A549 (cell line): ENCODE measurements at regions not wholly inside any gene's neighbourhood (a gene's known extent, or its start where the extent isn't known, plus 50 kb on each side); places are given as distances from the start of the nearest gene placed in this dataset.

Source experiments
- ATAC-seq, 2 experiments: fragments of 200-7000 bp in 1 of 2; fragments of >200 bp in 1 of 2; cut with Nextera tagmentation in 1 of 2; cut with Tn5 transposase in 1 of 2; 3 replicates each; pipeline versions ENCODE4 v1.8.0 to v1.9.1; 2018 to 2020; ENCODE audit warnings: mild to moderate bottlenecking in 1 of 2, moderate library complexity in 1 of 2
- CTCF ChIA-PET: fragments of 300-600 bp; sonication (Branson Sonifier 250); formaldehyde crosslinking; extraction: SDS; loops from one replicate; lab custom pipeline; 2021; ENCODE audit warnings: antibody characterized with exemption, inconsistent platforms; lab: Yijun Ruan, JAX
- POLR2A ChIA-PET: fragments of 350-600 bp; formaldehyde crosslinking; extraction: SDS; loops from one replicate; lab custom pipeline; 2021; ENCODE audit warnings: antibody characterized with exemption, inconsistent platforms; lab: Yijun Ruan, JAX
- DNase-seq, 2 experiments: peaks; one replicate each; pipeline versions ENCODE4 v3.0.0 to v3.0.0-alpha.2; 2011 to 2016; ENCODE audit warnings: low read depth in 1 of 2, low spot score in 1 of 2
- FAIRE-seq: peaks from 2 replicates; lab custom pipeline; 2011; peaks lifted over from hg19 to GRCh38; lab: Jason Lieb, UNC
- H3K27ac ChIP-seq, 2 experiments: fragments of >200 bp; sonication (Bioruptor Twin); formaldehyde crosslinking; 3 replicates each; pipeline ENCODE4 v1.5.1; 2016 to 2017
- H3K4me1 ChIP-seq: fragments of >200 bp; sonication (Bioruptor Twin); formaldehyde crosslinking; 3 replicates; pipeline ENCODE4 v1.6.1; 2016
- H3K4me2 ChIP-seq: fragments of >200 bp; sonication (Bioruptor Twin); formaldehyde crosslinking; 3 replicates; pipeline ENCODE4 v1.6.1; 2016
- H3K4me3 ChIP-seq: fragments of >200 bp; sonication (Bioruptor Twin); formaldehyde crosslinking; 3 replicates; pipeline ENCODE4 v1.5.1; 2016
- H3K9me3 ChIP-seq: fragments of >200 bp; sonication (Bioruptor Twin); formaldehyde crosslinking; 3 replicates; pipeline ENCODE4 v1.6.1; 2016
- BHLHE40 ChIP-seq: IDR thresholded peaks from 2 replicates; pipeline ENCODE4 v1.6.1; 2012; ENCODE audit warnings: low read depth, low read length, inconsistent platforms
- CBX8 ChIP-seq: fragments of 200-600 bp; sonication (generic); IDR thresholded peaks from 2 replicates; pipeline ENCODE4 v1.6.1; 2016
- CHD2 ChIP-seq: fragments of 150-350 bp; IDR thresholded peaks from 2 replicates; pipeline ENCODE4 v1.6.1; 2014; ENCODE audit warnings: low read length; ENCODE audit not compliant: partially characterized antibody
- CHD4 ChIP-seq: fragments of 200-600 bp; sonication (generic); IDR thresholded peaks from 2 replicates; pipeline ENCODE4 v1.6.1; 2016; ENCODE audit warnings: antibody characterized with exemption, mild to moderate bottlenecking, borderline replicate concordance
- EHF ChIP-seq: fragments of 250-450 bp; sonication (Bioruptor Pico); IDR thresholded peaks from 2 replicates; pipeline ENCODE4 v1.5.0; 2020; ENCODE audit warnings: mild to moderate bottlenecking
- ESRRA ChIP-seq: fragments of 150-350 bp; IDR thresholded peaks from 2 replicates; pipeline ENCODE4 v1.6.1; 2014; ENCODE audit warnings: mild to moderate bottlenecking, low read length, borderline replicate concordance
- FOSB ChIP-seq: fragments of 250-450 bp; sonication (Bioruptor Pico); IDR thresholded peaks from 2 replicates; pipeline ENCODE4 v1.5.0; 2020; ENCODE audit warnings: mild to moderate bottlenecking, moderate library complexity
- HEYL ChIP-seq: fragments of 250-450 bp; sonication (Bioruptor Pico); IDR thresholded peaks from 2 replicates; pipeline ENCODE4 v1.8.0; 2021; ENCODE audit warnings: mild to moderate bottlenecking, moderate library complexity
- NFE2L2 ChIP-seq: fragments of 150-350 bp; conservative IDR thresholded peaks from 2 replicates; pipeline ENCODE4 v1.6.1; 2014; ENCODE audit warnings: low read length
- PHF8 ChIP-seq: fragments of 200-600 bp; sonication (generic); IDR thresholded peaks from 2 replicates; pipeline ENCODE4 v1.6.1; 2016; ENCODE audit warnings: low read depth, mild to moderate bottlenecking, antibody characterized with exemption, moderate library complexity, borderline replicate concordance
- RCOR1 ChIP-seq: fragments of 150-350 bp; IDR thresholded peaks from 2 replicates; pipeline ENCODE4 v1.6.1; 2014; ENCODE audit warnings: antibody characterized with exemption, low read length, low read depth
- RFX5 ChIP-seq: fragments of 450-650 bp; IDR thresholded peaks from 2 replicates; pipeline ENCODE4 v1.7.1; 2014; ENCODE audit warnings: antibody characterized with exemption, mild to moderate bottlenecking, moderate library complexity
- TFCP2L1 ChIP-seq: fragments of 250-450 bp; sonication (Bioruptor Pico); IDR thresholded peaks from 2 replicates; pipeline ENCODE4 v1.5.0; 2021; ENCODE audit warnings: mild to moderate bottlenecking
- TP53 ChIP-seq: fragments of 250-450 bp; sonication (Bioruptor Pico); IDR thresholded peaks from 2 replicates; pipeline ENCODE4 v1.5.0; 2021; ENCODE audit warnings: mild to moderate bottlenecking, moderate library complexity
- ZC3H11A ChIP-seq: fragments of 450-650 bp; IDR thresholded peaks from 2 replicates; pipeline ENCODE4 v1.6.1; 2014; ENCODE audit warnings: antibody characterized with exemption, mild to moderate bottlenecking
- ZNF302 ChIP-seq: fragments of 250-450 bp; sonication (Bioruptor Pico); IDR thresholded peaks from 2 replicates; pipeline ENCODE4 v1.9.0; 2021; ENCODE audit warnings: inconsistent platforms, mild to moderate bottlenecking, moderate library complexity
- ZSCAN20 ChIP-seq: fragments of 250-450 bp; sonication (Bioruptor Pico); IDR thresholded peaks from 2 replicates; pipeline ENCODE4 v1.8.0; 2022; ENCODE audit warnings: mild to moderate bottlenecking, moderate library complexity
- WGBS: methylation state at CpG from one replicate; pipeline ENCODE4 v1.1.6; 2017; ENCODE audit errors: missing lambda C conversion rate; 5-methylcytosine and 5-hydroxymethylcytosine counted together
- TF ChIP-seq, protein P1 (sequence below): IDR thresholded peaks from 2 replicates; pipeline ENCODE4 v1.6.1; 2012
- TF ChIP-seq, protein P2 (sequence below): IDR thresholded peaks from 2 replicates; pipeline ENCODE4 v1.6.1; 2012
- TF ChIP-seq, protein P3 (sequence below): fragments of 250-450 bp; sonication (Bioruptor Pico); IDR thresholded peaks from 2 replicates; pipeline ENCODE4 v1.5.0; 2020; ENCODE audit warnings: low read depth, mild to moderate bottlenecking, moderate library complexity
- TF ChIP-seq, protein P4 (sequence below): fragments of 450-650 bp; IDR thresholded peaks from 2 replicates; pipeline ENCODE4 v1.6.1; 2014; ENCODE audit warnings: antibody characterized with exemption
- TF ChIP-seq, protein P5 (sequence below): fragments of >200 bp; sonication (Bioruptor Twin); formaldehyde crosslinking; IDR thresholded peaks from 3 replicates; pipeline ENCODE4 v1.6.1; 2016
- TF ChIP-seq, protein P6 (sequence below): fragments of 200-600 bp; sonication (generic); IDR thresholded peaks from 2 replicates; pipeline ENCODE4 v1.6.1; 2016; ENCODE audit warnings: antibody characterized with exemption, mild to moderate bottlenecking, moderate library complexity

DNA sequence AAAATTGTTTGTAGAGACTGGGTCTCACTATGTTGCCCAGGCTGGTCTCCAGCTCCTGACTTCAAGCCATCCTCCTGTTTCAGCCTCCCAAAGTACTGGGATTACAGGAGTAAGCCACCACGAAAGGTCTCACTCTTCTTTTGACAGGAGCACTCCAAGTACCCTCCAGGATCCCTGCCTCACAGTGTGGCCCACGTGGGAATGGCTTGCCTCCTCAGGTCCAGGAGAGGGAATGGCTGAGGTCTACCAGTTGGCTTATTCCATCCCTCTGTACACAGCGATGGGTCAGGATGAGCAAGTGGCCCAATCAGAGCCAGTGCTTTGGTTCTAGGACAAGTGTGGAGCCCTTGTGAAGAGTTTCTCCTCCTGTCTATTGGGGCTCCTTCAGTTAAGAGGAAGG is 73.7 kb upstream of the ZNF423 start:
- FAIRE-seq: no peak
- Histone ChIP-seq H3K9me3 (no peaks in the 10 kb centered on the region), H3K4me2 (no peak overlapping the region), H3K4me1 (no peaks in the 10 kb centered on the region), H3K27ac (no peak overlapping the region), H3K4me3 (no peak overlapping the region)
- no peak for DNase-seq
- CTCF ChIA-PET: interaction anchor here (2.7 kb wide), 1 partner anchor 72 kb away, joined by 7 read pairs; no protein-coding TSS in a partner anchor
- no peak for TF ChIP-seq PHF8
- TF ChIP-seq CBX8: no peak
- TF ChIP-seq, protein P1, sequence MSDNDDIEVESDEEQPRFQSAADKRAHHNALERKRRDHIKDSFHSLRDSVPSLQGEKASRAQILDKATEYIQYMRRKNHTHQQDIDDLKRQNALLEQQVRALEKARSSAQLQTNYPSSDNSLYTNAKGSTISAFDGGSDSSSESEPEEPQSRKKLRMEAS: no peak
- no peak for TF ChIP-seq RCOR1
- no peak for TF ChIP-seq ZC3H11A
- no peak for TF ChIP-seq BHLHE40
- TF ChIP-seq, protein P2, sequence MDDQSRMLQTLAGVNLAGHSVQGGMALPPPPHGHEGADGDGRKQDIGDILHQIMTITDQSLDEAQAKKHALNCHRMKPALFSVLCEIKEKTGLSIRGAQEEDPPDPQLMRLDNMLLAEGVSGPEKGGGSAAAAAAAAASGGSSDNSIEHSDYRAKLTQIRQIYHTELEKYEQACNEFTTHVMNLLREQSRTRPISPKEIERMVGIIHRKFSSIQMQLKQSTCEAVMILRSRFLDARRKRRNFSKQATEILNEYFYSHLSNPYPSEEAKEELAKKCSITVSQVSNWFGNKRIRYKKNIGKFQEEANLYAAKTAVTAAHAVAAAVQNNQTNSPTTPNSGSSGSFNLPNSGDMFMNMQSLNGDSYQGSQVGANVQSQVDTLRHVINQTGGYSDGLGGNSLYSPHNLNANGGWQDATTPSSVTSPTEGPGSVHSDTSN: no peak
- no peak for TF ChIP-seq EHF (CRISPR knock-in tag)
- no peak for TF ChIP-seq ZSCAN20 (CRISPR knock-in tag)
- no peak for TF ChIP-seq FOSB
- TF ChIP-seq, protein P3, sequence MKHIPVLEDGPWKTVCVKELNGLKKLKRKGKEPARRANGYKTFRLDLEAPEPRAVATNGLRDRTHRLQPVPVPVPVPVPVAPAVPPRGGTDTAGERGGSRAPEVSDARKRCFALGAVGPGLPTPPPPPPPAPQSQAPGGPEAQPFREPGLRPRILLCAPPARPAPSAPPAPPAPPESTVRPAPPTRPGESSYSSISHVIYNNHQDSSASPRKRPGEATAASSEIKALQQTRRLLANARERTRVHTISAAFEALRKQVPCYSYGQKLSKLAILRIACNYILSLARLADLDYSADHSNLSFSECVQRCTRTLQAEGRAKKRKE (CRISPR knock-in tag): no peak
- TF ChIP-seq CHD2: no peak
- TF ChIP-seq TFCP2L1: no peak
- no peak for TF ChIP-seq RFX5
- TF ChIP-seq, protein P4, sequence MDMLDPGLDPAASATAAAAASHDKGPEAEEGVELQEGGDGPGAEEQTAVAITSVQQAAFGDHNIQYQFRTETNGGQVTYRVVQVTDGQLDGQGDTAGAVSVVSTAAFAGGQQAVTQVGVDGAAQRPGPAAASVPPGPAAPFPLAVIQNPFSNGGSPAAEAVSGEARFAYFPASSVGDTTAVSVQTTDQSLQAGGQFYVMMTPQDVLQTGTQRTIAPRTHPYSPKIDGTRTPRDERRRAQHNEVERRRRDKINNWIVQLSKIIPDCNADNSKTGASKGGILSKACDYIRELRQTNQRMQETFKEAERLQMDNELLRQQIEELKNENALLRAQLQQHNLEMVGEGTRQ: no peak
- TF ChIP-seq, protein P5, sequence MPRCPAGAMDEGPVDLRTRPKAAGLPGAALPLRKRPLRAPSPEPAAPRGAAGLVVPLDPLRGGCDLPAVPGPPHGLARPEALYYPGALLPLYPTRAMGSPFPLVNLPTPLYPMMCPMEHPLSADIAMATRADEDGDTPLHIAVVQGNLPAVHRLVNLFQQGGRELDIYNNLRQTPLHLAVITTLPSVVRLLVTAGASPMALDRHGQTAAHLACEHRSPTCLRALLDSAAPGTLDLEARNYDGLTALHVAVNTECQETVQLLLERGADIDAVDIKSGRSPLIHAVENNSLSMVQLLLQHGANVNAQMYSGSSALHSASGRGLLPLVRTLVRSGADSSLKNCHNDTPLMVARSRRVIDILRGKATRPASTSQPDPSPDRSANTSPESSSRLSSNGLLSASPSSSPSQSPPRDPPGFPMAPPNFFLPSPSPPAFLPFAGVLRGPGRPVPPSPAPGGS: no peak
- no peak for TF ChIP-seq HEYL
- WGBS: 43% methylated on average over 3 of the region's 3 CpGs
- no peak for ATAC-seq
- POLR2A ChIA-PET: no interaction called here

DNA sequence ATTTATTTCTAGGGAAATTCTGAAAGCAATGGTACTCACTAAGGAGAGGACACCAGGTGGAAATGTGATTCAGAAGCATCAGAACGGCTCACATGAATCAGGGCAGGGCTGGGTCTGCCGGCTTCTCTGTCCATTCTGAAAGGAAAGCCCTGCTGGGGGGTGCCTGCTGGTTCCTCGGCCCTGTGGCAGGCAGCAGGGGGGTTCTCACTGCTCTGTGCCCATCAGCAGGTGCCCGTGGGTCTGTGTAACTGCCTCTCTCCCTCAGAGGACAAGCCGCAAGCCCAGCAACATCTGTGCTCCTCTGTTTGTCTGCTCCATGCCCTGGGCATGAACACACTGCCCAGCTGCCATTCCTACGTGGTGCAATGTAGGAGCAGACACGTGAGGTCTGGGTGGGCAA is 74.9 kb upstream of the ZNF423 start:
- FAIRE-seq: no peak
- no peak overlapping the region for H3K4me3 ChIP-seq
- POLR2A ChIA-PET: no interaction called here
- no peaks in the 10 kb centered on the region for H3K4me1 ChIP-seq
- TF ChIP-seq CHD4 (no peak), BHLHE40 (no peak), TP53 (no peak), CBX8 (no peak), HEYL (no peak), ZNF302 (CRISPR knock-in tag) (no peak), ESRRA (no peak), EHF (CRISPR knock-in tag) (no peak), NFE2L2 (no peak)
- TF ChIP-seq, protein P6, sequence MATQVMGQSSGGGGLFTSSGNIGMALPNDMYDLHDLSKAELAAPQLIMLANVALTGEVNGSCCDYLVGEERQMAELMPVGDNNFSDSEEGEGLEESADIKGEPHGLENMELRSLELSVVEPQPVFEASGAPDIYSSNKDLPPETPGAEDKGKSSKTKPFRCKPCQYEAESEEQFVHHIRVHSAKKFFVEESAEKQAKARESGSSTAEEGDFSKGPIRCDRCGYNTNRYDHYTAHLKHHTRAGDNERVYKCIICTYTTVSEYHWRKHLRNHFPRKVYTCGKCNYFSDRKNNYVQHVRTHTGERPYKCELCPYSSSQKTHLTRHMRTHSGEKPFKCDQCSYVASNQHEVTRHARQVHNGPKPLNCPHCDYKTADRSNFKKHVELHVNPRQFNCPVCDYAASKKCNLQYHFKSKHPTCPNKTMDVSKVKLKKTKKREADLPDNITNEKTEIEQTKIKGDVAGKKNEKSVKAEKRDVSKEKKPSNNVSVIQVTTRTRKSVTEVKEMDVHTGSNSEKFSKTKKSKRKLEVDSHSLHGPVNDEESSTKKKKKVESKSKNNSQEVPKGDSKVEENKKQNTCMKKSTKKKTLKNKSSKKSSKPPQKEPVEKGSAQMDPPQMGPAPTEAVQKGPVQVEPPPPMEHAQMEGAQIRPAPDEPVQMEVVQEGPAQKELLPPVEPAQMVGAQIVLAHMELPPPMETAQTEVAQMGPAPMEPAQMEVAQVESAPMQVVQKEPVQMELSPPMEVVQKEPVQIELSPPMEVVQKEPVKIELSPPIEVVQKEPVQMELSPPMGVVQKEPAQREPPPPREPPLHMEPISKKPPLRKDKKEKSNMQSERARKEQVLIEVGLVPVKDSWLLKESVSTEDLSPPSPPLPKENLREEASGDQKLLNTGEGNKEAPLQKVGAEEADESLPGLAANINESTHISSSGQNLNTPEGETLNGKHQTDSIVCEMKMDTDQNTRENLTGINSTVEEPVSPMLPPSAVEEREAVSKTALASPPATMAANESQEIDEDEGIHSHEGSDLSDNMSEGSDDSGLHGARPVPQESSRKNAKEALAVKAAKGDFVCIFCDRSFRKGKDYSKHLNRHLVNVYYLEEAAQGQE: no peak
- TF ChIP-seq, all 56 proteins: peak for 0
- 20% methylated on average over 7 of the region's 7 CpGs for WGBS
- no peak for DNase-seq
- Histone ChIP-seq H3K4me2 (no peak overlapping the region), H3K9me3 (no peaks in the 10 kb centered on the region), H3K27ac (no peak overlapping the region)
- CTCF ChIA-PET: interaction anchor here (1.5 to 2.7 kb wide), 3 partner anchors 11 to 73 kb away, joined by 5 to 8 read pairs (median 7); no protein-coding TSS in a partner anchor
- no peak for ATAC-seq
